ENCODE measurements at regions not wholly inside any gene's neighbourhood (a gene's known extent, or its start where the extent isn't known, plus 50 kb on each side); places are given as distances from the start of the nearest gene placed in this dataset.
"Not testable (repeated sequence)": the region's sequence is repeated elsewhere in the genome, so short reads cannot be mapped to it uniquely, and the experiment has no call there.

- DNase-seq (ENCODE audit: low read depth), result no peak
Observed at GRCh38 chr5:40347981-40348725, 331.6 kb upstream of the PTGER4 start.

GRCh38 chr5:40346901-40347300 is 332.8 kb upstream of the PTGER4 start:
- DNase-seq (ENCODE audit: low read depth), result no peak

DNA sequence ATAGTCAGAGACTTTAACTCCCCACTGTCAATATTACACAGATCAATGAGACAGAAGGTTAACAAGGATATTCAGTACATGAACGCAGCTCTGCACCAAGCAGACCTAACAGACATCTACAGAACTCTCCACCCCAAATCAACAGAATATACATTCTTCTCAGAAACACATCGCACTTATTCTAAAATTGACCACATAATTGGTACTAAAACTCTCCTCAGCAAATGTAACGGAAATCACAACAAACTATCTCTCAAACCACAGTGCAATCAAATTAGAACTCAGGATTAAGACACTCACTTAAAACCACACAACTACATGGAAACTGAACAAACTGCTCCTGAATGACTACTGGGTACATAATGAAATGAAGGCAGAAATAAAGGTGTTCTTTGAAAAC is 341.3 kb upstream of the PTGER4 start:
- not testable (repeated sequence) for DNase-seq (ENCODE audit: low read depth)

- no peak for DNase-seq (ENCODE audit: low read depth)
Observed at GRCh38 chr5:40334242-40334635, 345.5 kb upstream of the PTGER4 start.

GRCh38 chr5:40333459-40334241 is 346.1 kb upstream of the PTGER4 start:
- DNase-seq (ENCODE audit: low read depth), result peak; percentile 8

DNA sequence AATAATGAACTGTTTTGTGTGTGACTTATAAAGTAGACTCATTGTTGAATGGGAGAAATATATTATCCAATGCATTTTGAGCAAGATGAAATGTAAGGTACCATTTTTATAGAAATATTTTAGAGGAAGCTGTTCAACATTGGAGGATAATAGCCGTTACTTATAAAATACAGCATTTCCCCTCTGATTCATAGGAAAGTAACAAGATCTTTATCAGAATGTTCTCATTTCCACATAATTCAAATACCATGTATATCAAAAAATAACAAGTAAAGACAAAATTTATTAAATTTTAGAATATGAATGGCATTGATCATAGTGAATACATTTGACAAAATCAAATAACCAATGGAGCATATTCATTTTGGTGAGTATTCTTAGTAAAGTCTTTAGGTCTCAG is 346.7 kb upstream of the PTGER4 start:
- no peak for DNase-seq (ENCODE audit: low read depth)

DNA sequence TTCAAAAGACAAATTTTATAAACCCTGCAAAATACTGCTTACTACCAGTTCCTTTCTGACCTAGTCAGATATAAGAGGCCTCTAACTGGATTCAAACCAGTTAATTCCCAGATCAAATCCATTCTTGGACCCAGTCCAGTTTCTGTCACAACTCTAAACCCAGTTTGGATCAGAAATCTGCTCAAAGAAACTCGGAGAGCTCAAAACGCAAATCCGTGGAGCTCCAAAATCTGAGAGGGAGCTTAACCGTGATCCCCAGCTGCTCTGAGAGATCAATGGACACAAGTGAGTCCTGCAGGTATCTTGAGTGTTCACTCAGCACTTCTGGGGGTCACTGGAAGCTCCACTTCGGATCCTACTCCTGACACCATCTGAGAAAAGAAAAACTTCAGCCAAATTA is 348.1 kb upstream of the PTGER4 start:
- no peak for DNase-seq (ENCODE audit: low read depth)

DNA sequence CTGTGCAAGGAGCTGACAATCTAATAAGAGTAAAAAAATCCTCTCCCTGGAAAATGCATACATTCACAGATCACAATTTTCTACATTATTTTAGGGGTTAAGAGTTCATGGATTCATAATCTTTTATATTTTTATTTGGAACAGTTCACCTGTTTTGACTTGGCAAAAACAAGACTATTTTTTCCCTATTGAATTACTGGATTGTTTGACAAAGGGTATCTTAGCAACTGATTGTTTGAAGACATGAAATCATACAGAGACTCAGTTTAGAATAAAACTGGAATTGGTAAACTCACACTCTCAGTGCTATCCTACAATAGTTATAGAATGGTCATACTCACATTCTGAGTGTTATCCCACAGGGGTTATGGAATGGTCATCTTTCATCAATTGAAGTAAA is 358.2 kb upstream of the PTGER4 start:
- DNase-seq (ENCODE audit: low read depth), result no peak

- DNase-seq (ENCODE audit: low read depth), result no peak
Observed at GRCh38 chr5:40318395-40318794, 361.3 kb upstream of the PTGER4 start.

- DNase-seq (ENCODE audit: low read depth), result no peak
Observed at GRCh38 chr5:40317023-40317422, 362.7 kb upstream of the PTGER4 start.

- DNase-seq (ENCODE audit: low read depth), result no peak
Observed at GRCh38 chr5:40315126-40315525, 364.6 kb upstream of the PTGER4 start.

- DNase-seq (ENCODE audit: low read depth), result no peak
Observed at GRCh38 chr5:40314275-40314674, 365.4 kb upstream of the PTGER4 start.

DNA sequence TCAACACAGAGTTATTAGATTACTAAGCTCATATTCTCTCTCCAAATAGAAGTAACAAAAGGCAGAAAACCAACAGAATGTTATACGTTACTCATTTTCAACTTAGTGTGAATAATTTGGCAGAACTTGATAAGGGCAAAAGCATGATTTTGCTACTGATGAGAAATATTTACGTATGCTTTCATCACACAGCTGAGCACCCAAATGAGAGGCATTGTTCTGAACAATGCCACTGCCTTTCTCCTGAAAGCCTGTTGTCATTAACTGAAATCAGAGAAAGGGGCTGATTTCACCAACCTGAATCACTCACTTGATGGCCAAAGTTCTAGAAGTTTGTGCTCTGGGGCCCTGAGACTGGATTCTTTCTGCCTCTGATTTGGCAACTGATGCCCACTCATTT is 367.5 kb upstream of the PTGER4 start:
- DNase-seq (ENCODE audit: low read depth), result no peak

GRCh38 chr5:40309851-40310250 is 369.9 kb upstream of the PTGER4 start:
- no peak for DNase-seq (ENCODE audit: low read depth)

GRCh38 chr5:40308867-40309266 is 370.8 kb upstream of the PTGER4 start:
- no peak for DNase-seq (ENCODE audit: low read depth)

DNA sequence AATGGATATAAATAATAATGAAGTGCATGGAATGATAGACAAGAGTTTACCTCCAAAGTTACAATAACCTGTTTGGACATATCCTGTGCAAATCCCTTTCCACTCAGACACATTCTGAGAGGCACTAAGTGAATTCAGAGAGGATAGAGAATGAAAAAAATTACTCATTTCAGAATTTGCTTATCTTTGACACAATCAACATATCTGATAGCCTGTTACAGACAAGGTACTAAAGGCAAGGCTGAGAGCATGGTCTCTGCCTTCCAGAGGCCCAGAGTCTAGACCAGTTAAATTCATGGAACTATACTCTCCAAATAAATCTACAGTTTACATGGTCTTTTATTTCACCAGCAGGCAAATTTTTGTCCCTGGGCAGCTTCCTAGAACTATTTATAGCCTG is 371.8 kb upstream of the PTGER4 start:
- DNase-seq (ENCODE audit: low read depth), result no peak

GRCh38 chr5:40306869-40307487 is 372.7 kb upstream of the PTGER4 start:
- DNase-seq (ENCODE audit: low read depth), result no peak

DNA sequence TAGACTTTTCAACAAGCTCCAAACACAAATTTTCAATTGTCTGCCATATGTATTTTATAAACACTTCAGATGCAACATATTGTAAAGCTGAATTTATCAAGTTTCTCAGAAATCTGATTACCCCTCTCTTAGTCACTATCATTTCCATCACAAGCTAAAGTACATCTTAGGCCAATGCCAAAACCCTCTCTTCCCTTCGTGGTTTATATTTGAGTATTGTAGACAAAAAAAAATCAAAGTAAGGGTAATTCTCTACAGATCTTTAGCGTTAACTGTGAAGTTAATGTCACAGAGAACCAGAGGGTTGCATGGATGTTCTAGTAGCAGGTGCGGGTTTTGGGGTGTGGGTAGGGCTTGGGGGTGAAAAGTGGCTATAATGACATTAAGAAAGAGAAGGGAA is 387.7 kb upstream of the PTGER4 start:
- no peak for DNase-seq (ENCODE audit: low read depth)

- no peak for DNase-seq (ENCODE audit: low read depth)
Observed at GRCh38 chr5:40291338-40291737, 388.4 kb upstream of the PTGER4 start.

DNA sequence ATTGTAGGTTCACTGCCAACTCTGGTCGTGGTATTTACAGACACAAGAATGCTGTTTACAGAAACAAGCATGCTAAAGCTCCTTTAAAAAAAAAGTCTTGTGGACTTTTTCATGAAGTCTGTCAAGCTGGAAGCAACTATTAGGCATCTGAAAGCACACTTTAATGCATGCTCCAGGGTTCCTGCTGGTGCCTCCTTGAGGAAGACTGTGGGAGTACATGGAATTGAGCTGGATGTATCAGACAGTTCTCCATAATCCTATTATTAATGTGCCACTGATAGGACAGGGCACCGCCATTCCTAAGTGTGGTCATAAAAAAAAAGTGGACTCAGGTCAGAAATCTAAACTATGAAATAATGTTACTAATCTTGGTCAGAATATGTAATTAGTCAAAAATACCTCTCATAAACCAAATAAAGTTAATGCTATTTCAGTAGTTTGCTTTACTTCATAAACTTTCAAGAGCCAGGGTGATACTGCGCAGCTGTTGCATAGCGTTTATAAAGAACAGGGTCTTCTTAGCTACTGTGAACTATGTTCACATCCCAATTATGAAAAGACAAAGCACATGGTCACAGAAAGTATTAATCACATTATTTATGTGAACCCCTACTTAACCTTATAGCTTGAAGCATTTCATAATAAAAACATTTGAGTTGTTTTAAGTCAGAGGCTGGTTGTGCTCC is 390.8 kb upstream of the PTGER4 start:
- DNase-seq (ENCODE audit: low read depth), result no peak

GRCh38 chr5:40284863-40285262 is 394.9 kb upstream of the PTGER4 start:
- no peak for DNase-seq (ENCODE audit: low read depth)

DNA sequence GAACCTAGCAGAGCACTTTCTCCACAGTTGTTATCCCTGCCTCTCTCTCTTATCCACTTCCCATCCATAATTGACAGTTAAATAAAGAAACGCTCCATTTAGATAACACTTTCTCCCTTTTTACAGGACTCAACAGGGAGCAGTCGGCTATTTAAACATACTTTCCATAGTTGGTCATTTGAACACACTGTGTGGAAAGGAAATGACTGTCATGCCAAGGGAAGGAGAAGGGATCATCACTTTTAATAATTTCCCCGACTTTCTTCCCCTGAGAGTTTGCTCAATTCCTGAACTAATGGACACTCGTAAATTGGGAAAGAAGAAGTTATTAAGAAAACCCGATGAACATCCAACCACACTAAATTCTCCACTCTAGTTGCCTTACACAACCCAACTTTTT is 400.8 kb upstream of the PTGER4 start:
- DNase-seq (ENCODE audit: low read depth), result no peak
